ENCODE measurements at regions not wholly inside any gene's neighbourhood (a gene's known extent, or its start where the extent isn't known, plus 50 kb on each side); places are given as distances from the start of the nearest gene placed in this dataset.

- Histone ChIP-seq H2AFZ (ENCODE audit: low read depth) (no peak overlapping the region), H3K4me1 (ENCODE audit: control insufficient read depth in 1 of 2, insufficient read depth in 2 of 2, low read depth in 1 of 2, low read length in 1 of 2) (no peaks in the 10 kb centered on the region), H3K4me3 (ENCODE audit: low read depth in 2 of 2, low read length in 1 of 2) (no peak overlapping the region), H3K27ac (ENCODE audit: low read depth in 2 of 2, low read length in 1 of 2) (no peak overlapping the region), H3F3A (replicated peaks; ENCODE audit: insufficient read depth) (no peaks in the 10 kb centered on the region), H3K9me2 (peaks cover 6% of the 10 kb centered on the region; the same call in 1 of the 2 replicates), H3K27me3 (ENCODE audit: insufficient read depth) (no peaks in the 10 kb centered on the region), H3K79me2 (ENCODE audit: insufficient read depth) (no peaks in the 10 kb centered on the region), H3K9ac (no peak overlapping the region), H3K4me2 (no peak overlapping the region), H3K36me3 (replicated peaks in 1 of 2; ENCODE audit: control insufficient read depth in 1 of 2, insufficient read depth in 2 of 2, low read length in 1 of 2) (no peaks in the 10 kb centered on the region), H3K9me3 (no peaks in the 10 kb centered on the region), H4K20me1 (ENCODE audit: insufficient read depth) (no peaks in the 10 kb centered on the region)
- ChIA-PET CTCF (no interaction called here), POLR2A (no interaction called here)
- WGBS (ENCODE audit: low lambda C conversion rate): 2% methylated on average over 8 of the region's 8 CpGs
- TF ChIP-seq RFX5 (IDR thresholded peaks at IDR 0.05; ENCODE audit: low read length) (no peak), JUND (IDR thresholded peaks at IDR 0.05) (no peak), NFIC (IDR thresholded peaks at IDR 0.05; ENCODE audit: borderline replicate concordance) (no peak), TEAD4 (IDR thresholded peaks at IDR 0.05; ENCODE audit: borderline replicate concordance, insufficient read depth) (no peak), EP300 (IDR thresholded peaks at IDR 0.05; ENCODE audit: borderline replicate concordance in 1 of 2, low read depth in 1 of 2, low read length in 1 of 2) (no peak), GABPA (IDR thresholded peaks at IDR 0.05; ENCODE audit: low read depth) (no peak), SIN3A (IDR thresholded peaks at IDR 0.05; ENCODE audit: borderline replicate concordance, low read depth, low read length) (no peak), ELF1 (IDR thresholded peaks at IDR 0.05) (no peak), GATA2 (CRISPR knock-in tag; IDR thresholded peaks at IDR 0.05) (no peak), TCF12 (IDR thresholded peaks at IDR 0.05) (no peak), CHD2 (IDR thresholded peaks at IDR 0.05; ENCODE audit: low read length, partially characterized antibody) (no peak), MXI1 (IDR thresholded peaks at IDR 0.05; ENCODE audit: low read depth, low read length) (no peak), POLR2AphosphoS5 (IDR thresholded peaks at IDR 0.05; ENCODE audit: low read depth, low read length) (no peak), MEF2A (IDR thresholded peaks at IDR 0.05; ENCODE audit: borderline replicate concordance, low read depth) (no peak), SMC3 (IDR thresholded peaks at IDR 0.05; ENCODE audit: low read depth, low read length) (no peak)
- TF ChIP-seq, protein P1, sequence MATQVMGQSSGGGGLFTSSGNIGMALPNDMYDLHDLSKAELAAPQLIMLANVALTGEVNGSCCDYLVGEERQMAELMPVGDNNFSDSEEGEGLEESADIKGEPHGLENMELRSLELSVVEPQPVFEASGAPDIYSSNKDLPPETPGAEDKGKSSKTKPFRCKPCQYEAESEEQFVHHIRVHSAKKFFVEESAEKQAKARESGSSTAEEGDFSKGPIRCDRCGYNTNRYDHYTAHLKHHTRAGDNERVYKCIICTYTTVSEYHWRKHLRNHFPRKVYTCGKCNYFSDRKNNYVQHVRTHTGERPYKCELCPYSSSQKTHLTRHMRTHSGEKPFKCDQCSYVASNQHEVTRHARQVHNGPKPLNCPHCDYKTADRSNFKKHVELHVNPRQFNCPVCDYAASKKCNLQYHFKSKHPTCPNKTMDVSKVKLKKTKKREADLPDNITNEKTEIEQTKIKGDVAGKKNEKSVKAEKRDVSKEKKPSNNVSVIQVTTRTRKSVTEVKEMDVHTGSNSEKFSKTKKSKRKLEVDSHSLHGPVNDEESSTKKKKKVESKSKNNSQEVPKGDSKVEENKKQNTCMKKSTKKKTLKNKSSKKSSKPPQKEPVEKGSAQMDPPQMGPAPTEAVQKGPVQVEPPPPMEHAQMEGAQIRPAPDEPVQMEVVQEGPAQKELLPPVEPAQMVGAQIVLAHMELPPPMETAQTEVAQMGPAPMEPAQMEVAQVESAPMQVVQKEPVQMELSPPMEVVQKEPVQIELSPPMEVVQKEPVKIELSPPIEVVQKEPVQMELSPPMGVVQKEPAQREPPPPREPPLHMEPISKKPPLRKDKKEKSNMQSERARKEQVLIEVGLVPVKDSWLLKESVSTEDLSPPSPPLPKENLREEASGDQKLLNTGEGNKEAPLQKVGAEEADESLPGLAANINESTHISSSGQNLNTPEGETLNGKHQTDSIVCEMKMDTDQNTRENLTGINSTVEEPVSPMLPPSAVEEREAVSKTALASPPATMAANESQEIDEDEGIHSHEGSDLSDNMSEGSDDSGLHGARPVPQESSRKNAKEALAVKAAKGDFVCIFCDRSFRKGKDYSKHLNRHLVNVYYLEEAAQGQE (IDR thresholded peaks at IDR 0.05; ENCODE audit: low read depth, low read length): no peak
- TF ChIP-seq, protein P2, sequence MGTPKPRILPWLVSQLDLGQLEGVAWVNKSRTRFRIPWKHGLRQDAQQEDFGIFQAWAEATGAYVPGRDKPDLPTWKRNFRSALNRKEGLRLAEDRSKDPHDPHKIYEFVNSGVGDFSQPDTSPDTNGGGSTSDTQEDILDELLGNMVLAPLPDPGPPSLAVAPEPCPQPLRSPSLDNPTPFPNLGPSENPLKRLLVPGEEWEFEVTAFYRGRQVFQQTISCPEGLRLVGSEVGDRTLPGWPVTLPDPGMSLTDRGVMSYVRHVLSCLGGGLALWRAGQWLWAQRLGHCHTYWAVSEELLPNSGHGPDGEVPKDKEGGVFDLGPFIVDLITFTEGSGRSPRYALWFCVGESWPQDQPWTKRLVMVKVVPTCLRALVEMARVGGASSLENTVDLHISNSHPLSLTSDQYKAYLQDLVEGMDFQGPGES (IDR thresholded peaks at IDR 0.05; ENCODE audit: low read depth, low read length): no peak
- TF ChIP-seq, protein P3, sequence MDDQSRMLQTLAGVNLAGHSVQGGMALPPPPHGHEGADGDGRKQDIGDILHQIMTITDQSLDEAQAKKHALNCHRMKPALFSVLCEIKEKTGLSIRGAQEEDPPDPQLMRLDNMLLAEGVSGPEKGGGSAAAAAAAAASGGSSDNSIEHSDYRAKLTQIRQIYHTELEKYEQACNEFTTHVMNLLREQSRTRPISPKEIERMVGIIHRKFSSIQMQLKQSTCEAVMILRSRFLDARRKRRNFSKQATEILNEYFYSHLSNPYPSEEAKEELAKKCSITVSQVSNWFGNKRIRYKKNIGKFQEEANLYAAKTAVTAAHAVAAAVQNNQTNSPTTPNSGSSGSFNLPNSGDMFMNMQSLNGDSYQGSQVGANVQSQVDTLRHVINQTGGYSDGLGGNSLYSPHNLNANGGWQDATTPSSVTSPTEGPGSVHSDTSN (IDR thresholded peaks at IDR 0.05): no peak
- DNase-seq: no peak
Observed at GRCh38 chr7:42739638-42740037, 172.2 kb downstream of the C7orf25 start.

Measured in SK-N-SH (cell line).